SK-N-SH (cell line): ENCODE measurements at regions not wholly inside any gene's neighbourhood (a gene's known extent, or its start where the extent isn't known, plus 50 kb on each side); places are given as distances from the start of the nearest gene placed in this dataset.
"Not testable (repeated sequence)": the region's sequence is repeated elsewhere in the genome, so short reads cannot be mapped to it uniquely, and the experiment has no call there.

ENCODE experiments used
- CTCF ChIA-PET: fragments of 300-600, 350-600 bp; formaldehyde crosslinking; extraction: SDS; loops from one replicate; lab custom pipeline; 2021; lab: Yijun Ruan, JAX
- POLR2A ChIA-PET: fragments of 350-600 bp; sonication (Branson Sonifier 250); formaldehyde crosslinking; extraction: SDS; loops from one replicate; lab custom pipeline; 2020; ENCODE audit warnings: antibody characterized with exemption, inconsistent platforms; lab: Yijun Ruan, JAX
- DNase-seq: peaks from one replicate; pipeline ENCODE4 v3.0.0; 2012
- H2AFZ ChIP-seq: fragments of 200-600 bp; sonication (generic); 2 replicates; pipeline ENCODE4 v1.8.1; 2016; ENCODE audit warnings: antibody characterized with exemption, mild to moderate bottlenecking, low read depth
- H3F3A ChIP-seq: fragments of 200-600 bp; sonication (generic); replicated peaks from 2 replicates; pipeline ENCODE3; 2016; ENCODE audit warnings: antibody characterized with exemption, mild to moderate bottlenecking; ENCODE audit not compliant: insufficient read depth
- H3K27ac ChIP-seq, 2 experiments: fragments of 200-500 bp in 1 of 2; fragments of 200-600 bp in 1 of 2; sonication (Bioruptor generic) in 1 of 2; sonication (generic), shearing (Covaris generic) in 1 of 2; 2 replicates each; pipeline versions ENCODE4 v1.5.1 to v1.6.1; 2014 to 2016; ENCODE audit warnings: low read depth in 2 of 2, inconsistent platforms in 1 of 2, low read length in 1 of 2, mild to moderate bottlenecking in 1 of 2, mixed read lengths in 1 of 2
- H3K27me3 ChIP-seq: fragments of 200-600 bp; sonication (generic), shearing (Covaris generic); 2 replicates; pipeline ENCODE4 v1.6.1; 2016; ENCODE audit warnings: mixed run types; ENCODE audit not compliant: insufficient read depth
- H3K36me3 ChIP-seq, 2 experiments: fragments of 200-500 bp in 1 of 2; fragments of 200-600 bp in 1 of 2; sonication (Bioruptor generic) in 1 of 2; sonication (generic) in 1 of 2; replicated peaks in 1 of 2; 2 replicates each; pipeline versions ENCODE3 to v1.5.1; 2014 to 2016; ENCODE audit warnings: low read length in 1 of 2, mild to moderate bottlenecking in 1 of 2; ENCODE audit not compliant: insufficient read depth in 2 of 2, control insufficient read depth in 1 of 2
- H3K4me1 ChIP-seq, 2 experiments: fragments of 200-500 bp in 1 of 2; fragments of 200-600 bp in 1 of 2; sonication (Bioruptor generic) in 1 of 2; sonication (generic), shearing (Covaris generic) in 1 of 2; 2 replicates each; pipeline versions ENCODE4 v1.5.1 to v1.6.1; 2014 to 2016; ENCODE audit warnings: low read depth in 1 of 2, low read length in 1 of 2, mixed run types in 1 of 2; ENCODE audit not compliant: insufficient read depth in 2 of 2, control insufficient read depth in 1 of 2
- H3K4me2 ChIP-seq: fragments of 200-600 bp; sonication (generic), shearing (Covaris generic); 2 replicates; pipeline ENCODE4 v1.6.1; 2017; ENCODE audit warnings: mixed run types
- H3K4me3 ChIP-seq, 2 experiments: fragments of 200-500 bp in 1 of 2; fragments of 200-600 bp in 1 of 2; sonication (Bioruptor generic) in 1 of 2; sonication (generic), shearing (Covaris generic) in 1 of 2; 2 replicates each; pipeline versions ENCODE4 v1.5.1 to v1.8.1; 2014 to 2016; ENCODE audit warnings: low read depth in 2 of 2, inconsistent platforms in 1 of 2, low read length in 1 of 2, mild to moderate bottlenecking in 1 of 2, mixed read lengths in 1 of 2, moderate library complexity in 1 of 2
- H3K79me2 ChIP-seq: fragments of 200-600 bp; sonication (generic); 2 replicates; pipeline ENCODE4 v1.8.1; 2017; ENCODE audit warnings: mild to moderate bottlenecking; ENCODE audit not compliant: insufficient read depth
- H3K9ac ChIP-seq: fragments of 200-600 bp; sonication (generic); 2 replicates; pipeline ENCODE4 v1.6.1; 2017; ENCODE audit warnings: mixed run types
- H3K9me2 ChIP-seq: fragments of 200-600 bp; sonication (generic); 2 replicates; pipeline ENCODE4 v1.6.1; 2017; ENCODE audit warnings: mixed run types
- H3K9me3 ChIP-seq: fragments of 200-600 bp; sonication (generic); 2 replicates; pipeline ENCODE4 v1.6.1; 2017; ENCODE audit warnings: mixed run types, mild to moderate bottlenecking, moderate library complexity
- H4K20me1 ChIP-seq: fragments of 200-600 bp; sonication (generic); 2 replicates; pipeline ENCODE4 v1.6.1; 2017; ENCODE audit warnings: mild to moderate bottlenecking, mixed run types; ENCODE audit not compliant: insufficient read depth
- CTCF ChIP-seq: fragments of 200-600 bp; sonication (generic); IDR thresholded peaks from 2 replicates; pipeline ENCODE4 v1.6.1; 2017; ENCODE audit warnings: antibody characterized with exemption, mild to moderate bottlenecking, moderate library complexity
- EP300 ChIP-seq, 2 experiments: IDR thresholded peaks; 2 replicates each; pipeline versions ENCODE4 v1.4.0 to v1.6.1; 2012; ENCODE audit warnings: borderline replicate concordance in 1 of 2, low read depth in 1 of 2, low read length in 1 of 2
- EZH2phosphoT487 ChIP-seq: fragments of 200-600 bp; sonication (generic); IDR thresholded peaks from 2 replicates; pipeline ENCODE4 v1.6.1; 2017; ENCODE audit warnings: low read depth, mixed run types, mild to moderate bottlenecking, antibody characterized with exemption, moderate library complexity, borderline replicate concordance
- FOSL2 ChIP-seq: IDR thresholded peaks from 2 replicates; pipeline ENCODE4 v1.4.0; 2012; ENCODE audit warnings: low read depth, mild to moderate bottlenecking, moderate library complexity, borderline replicate concordance
- FOXM1 ChIP-seq: IDR thresholded peaks from 2 replicates; pipeline ENCODE4 v1.4.0; 2012; ENCODE audit warnings: low read depth, mild to moderate bottlenecking
- GABPA ChIP-seq: IDR thresholded peaks from 2 replicates; pipeline ENCODE4 v1.4.0; 2012; ENCODE audit warnings: low read depth, mild to moderate bottlenecking
- IRF3 ChIP-seq: fragments of 150-350 bp; IDR thresholded peaks from 2 replicates; pipeline ENCODE4 v1.6.1; 2016; ENCODE audit warnings: mild to moderate bottlenecking, low read depth, low read length
- MAX ChIP-seq: IDR thresholded peaks from 2 replicates; pipeline ENCODE4 v1.4.0; 2012; ENCODE audit warnings: low read depth
- NRF1 ChIP-seq: IDR thresholded peaks from 2 replicates; pipeline ENCODE4 v1.6.1; 2012; ENCODE audit warnings: low read depth, mild to moderate bottlenecking, low read length
- REST ChIP-seq: IDR thresholded peaks from 2 replicates; pipeline ENCODE4 v1.6.1; 2012; ENCODE audit warnings: mild to moderate bottlenecking, low read depth, low read length, moderate library complexity
- RXRA ChIP-seq: IDR thresholded peaks from 2 replicates; pipeline ENCODE4 v1.4.0; 2012; ENCODE audit warnings: low read depth, mild to moderate bottlenecking, borderline replicate concordance
- SIN3A ChIP-seq: IDR thresholded peaks from 2 replicates; pipeline ENCODE4 v1.6.1; 2012; ENCODE audit warnings: low read depth, mild to moderate bottlenecking, low read length, moderate library complexity, borderline replicate concordance
- SMC3 ChIP-seq: IDR thresholded peaks from 2 replicates; pipeline ENCODE4 v1.6.1; 2012; ENCODE audit warnings: low read depth, low read length, improper control_type of control experiment
- TAF1 ChIP-seq: IDR thresholded peaks from 2 replicates; pipeline ENCODE4 v1.6.1; 2012; ENCODE audit warnings: low read depth, mild to moderate bottlenecking, low read length, moderate library complexity, borderline replicate concordance
- TEAD4 ChIP-seq: IDR thresholded peaks from 2 replicates; pipeline ENCODE4 v1.4.0; 2012; ENCODE audit warnings: mild to moderate bottlenecking, borderline replicate concordance; ENCODE audit not compliant: insufficient read depth
- USF2 ChIP-seq: fragments of 150-350 bp; IDR thresholded peaks from 2 replicates; pipeline ENCODE4 v1.6.1; 2017; ENCODE audit warnings: antibody characterized with exemption, low read length, low read depth, borderline replicate concordance
- YY1 ChIP-seq: IDR thresholded peaks from 2 replicates; pipeline ENCODE4 v1.4.0; 2012; ENCODE audit warnings: low read depth, mild to moderate bottlenecking
- WGBS: methylation state at CpG from one replicate; pipeline ENCODE4 v1.1.6; 2017; ENCODE audit warnings: low lambda C conversion rate; 5-methylcytosine and 5-hydroxymethylcytosine counted together

- no peak for DNase-seq
- Histone ChIP-seq H2AFZ (no peak overlapping the region), H4K20me1 (no peaks in the 10 kb centered on the region), H3K9me2 (no peaks in the 10 kb centered on the region; the same call in 1 of the 2 replicates), H3K27me3 (no peaks in the 10 kb centered on the region), H3K4me2 (no peak overlapping the region), H3K4me1 (no peaks in the 10 kb centered on the region), H3K9me3 (peaks cover 5% of the 10 kb centered on the region), H3K79me2 (no peaks in the 10 kb centered on the region), H3K27ac (no peak overlapping the region), H3K4me3 (no peak overlapping the region), H3K36me3 (no peaks in the 10 kb centered on the region), H3K9ac (no peak overlapping the region), H3F3A (no peaks in the 10 kb centered on the region)
- ChIA-PET POLR2A (no interaction called here), CTCF (no interaction called here)
- 57% methylated on average over 4 of the region's 4 CpGs for WGBS
- TF ChIP-seq MAX = no peak
- no peak for TF ChIP-seq REST
- TF ChIP-seq EP300 (IDR thresholded peaks at IDR 0.05; ENCODE audit: borderline replicate concordance in 1 of 2, low read depth in 1 of 2, low read length in 1 of 2) = no peak
- TF ChIP-seq SIN3A = no peak
- no peak for TF ChIP-seq GABPA
- no peak for TF ChIP-seq TEAD4
- no peak for TF ChIP-seq SMC3
- TF ChIP-seq NRF1 = no peak
- TF ChIP-seq TAF1 = no peak
- TF ChIP-seq YY1 = no peak
- TF ChIP-seq FOXM1 = no peak
- TF ChIP-seq IRF3 = no peak
- TF ChIP-seq CTCF = no peak
- no peak for TF ChIP-seq USF2
- no peak for TF ChIP-seq RXRA
- TF ChIP-seq FOSL2 = no peak
- TF ChIP-seq EZH2phosphoT487 = no peak
Measured at GRCh38 chr10:30197186-30197585, 137.8 kb upstream of the JCAD start.

GRCh38 chr10:30196559-30196958, 137.2 kb upstream of the JCAD start:
- H3K36me3 ChIP-seq, POLR2A ChIA-PET, H3K9me2 ChIP-seq, H2AFZ ChIP-seq, H3K4me2 ChIP-seq, H4K20me1 ChIP-seq, H3K9me3 ChIP-seq, H3K27ac ChIP-seq, H3F3A ChIP-seq, H3K4me1 ChIP-seq, H3K9ac ChIP-seq, H3K4me3 ChIP-seq, DNase-seq, H3K27me3 ChIP-seq, H3K79me2 ChIP-seq, CTCF ChIA-PET: not testable (repeated sequence)
- 16% methylated on average over 2 of the region's 2 CpGs for WGBS
